ENCODE measurements at regions not wholly inside any gene's neighbourhood (a gene's known extent, or its start where the extent isn't known, plus 50 kb on each side); places are given as distances from the start of the nearest gene placed in this dataset.

- Histone ChIP-seq H3K27me3 (ENCODE audit: insufficient read depth, low read length) (no peaks in the 10 kb centered on the region; the same call in 1 of the 2 replicates), H3K9me3 (ENCODE audit: control insufficient read depth in 1 of 2, insufficient read depth in 1 of 2, low read depth in 1 of 2, low read length in 2 of 2) (no peaks in the 10 kb centered on the region), H3K4me1 (ENCODE audit: control insufficient read depth in 1 of 2, insufficient read depth in 2 of 2, low read length in 2 of 2) (no peaks in the 10 kb centered on the region), H3K9ac (ENCODE audit: low read length) (no peak overlapping the region), H4K20me1 (ENCODE audit: insufficient read depth) (no peaks in the 10 kb centered on the region), H3K36me3 (ENCODE audit: control insufficient read depth in 1 of 2, insufficient read depth in 2 of 2, low read length in 2 of 2) (no peaks in the 10 kb centered on the region), H3K79me2 (ENCODE audit: insufficient read depth, low read length) (no peaks in the 10 kb centered on the region), H2AFZ (ENCODE audit: low read depth, low read length, poor library complexity, severe bottlenecking) (no peak overlapping the region), H3K4me3 (replicated peaks in 1 of 2; ENCODE audit: low read depth in 1 of 2, low read length in 2 of 2) (no peak overlapping the region), H3K4me2 (ENCODE audit: low read length) (no peak overlapping the region), H3K27ac (ENCODE audit: low read depth, low read length) (no peak overlapping the region), H3K9me2 (ENCODE audit: insufficient read depth) (no peaks in the 10 kb centered on the region)
- TF ChIP-seq POLR2AphosphoS5 (IDR thresholded peaks at IDR 0.05; ENCODE audit: low read depth, low read length) (no peak), CEBPB (IDR thresholded peaks at IDR 0.05; ENCODE audit: low read depth) (no peak), ELF1 (IDR thresholded peaks at IDR 0.05; ENCODE audit: borderline replicate concordance, low read depth) (no peak), ZFX (IDR thresholded peaks at IDR 0.05) (no peak), SRF (IDR thresholded peaks at IDR 0.05; ENCODE audit: low read depth) (no peak), SP1 (IDR thresholded peaks at IDR 0.05; ENCODE audit: low read depth) (no peak), ZNF274 (IDR thresholded peaks at IDR 0.05; ENCODE audit: low read depth, low read length) (no peak), CBX3 (IDR thresholded peaks at IDR 0.05; ENCODE audit: low read depth) (no peak), EZH2 (IDR thresholded peaks at IDR 0.05) (no peak), SIN3A (IDR thresholded peaks at IDR 0.05; ENCODE audit: low read depth) (no peak), CTCF (IDR thresholded peaks at IDR 0.05 in 2 of 3, conservative IDR thresholded peaks at IDR 0.05 in 1 of 3; ENCODE audit: borderline replicate concordance in 1 of 3, insufficient read depth in 1 of 3, low read depth in 2 of 3, low read length in 2 of 3) (no peak), FOSL1 (IDR thresholded peaks at IDR 0.05; ENCODE audit: low read depth) (no peak), ATF3 (IDR thresholded peaks at IDR 0.05) (no peak), JUND (IDR thresholded peaks at IDR 0.05) (no peak), TCF7L2 (IDR thresholded peaks at IDR 0.05; ENCODE audit: borderline replicate concordance, extremely low read depth, insufficient read depth, insufficient read length) (no peak)
- BruUV-seq (replicated peaks) = no TSS peak
- POLR2A ChIA-PET = no interaction called here
- DNase-seq (ENCODE audit: low read depth, low spot score) (no peak), ATAC-seq (no peak)
- CTCF ChIA-PET = no interaction called here
- intact Hi-C loops (cut with micrococcal nuclease) = no loop called here
- RAD21 ChIA-PET (ENCODE audit: low non-redundant PET in 1 of 2, low total read pairs in 2 of 2, uncharacterized antibody in 2 of 2, unreplicated experiment in 2 of 2) = no interaction called here
Observed at GRCh38 chr10:121033366-121033765, 182.2 kb downstream of the WDR11 start.
